ENCODE measurements at regions not wholly inside any gene's neighbourhood (a gene's known extent, or its start where the extent isn't known, plus 50 kb on each side); places are given as distances from the start of the nearest gene placed in this dataset.

DNA sequence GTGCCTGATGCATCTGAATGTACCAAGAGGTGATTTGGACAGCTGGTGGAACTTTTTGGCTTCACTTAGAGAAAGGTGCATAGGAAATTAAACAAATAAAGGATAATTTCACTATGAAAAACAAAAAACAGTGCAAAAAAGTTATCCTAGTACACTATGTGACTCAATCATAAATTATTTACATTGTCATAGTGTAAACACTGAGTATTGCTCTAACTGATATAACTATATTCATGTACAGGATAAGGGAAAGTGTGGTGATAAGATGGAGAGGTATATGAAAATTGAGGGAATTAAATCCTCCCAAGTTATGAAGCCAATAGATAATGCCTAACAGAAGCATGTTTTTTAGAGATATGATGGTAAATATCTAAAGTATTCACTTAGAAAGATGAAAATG is 50.2 kb upstream of the CPNE4 start:
- no peak for DNase-seq
- Histone ChIP-seq H3K36me3 (no peaks in the 10 kb centered on the region), H3K9me3 (no peaks in the 10 kb centered on the region), H3K4me1 (no peaks in the 10 kb centered on the region), H3K4me3 (no peak overlapping the region), H3K27me3 (no peaks in the 10 kb centered on the region), H3K27ac (no peak overlapping the region)
- intact Hi-C loops (cut with DNase I) = no loop called here
- no peak for ATAC-seq
- TF ChIP-seq, protein P1, sequence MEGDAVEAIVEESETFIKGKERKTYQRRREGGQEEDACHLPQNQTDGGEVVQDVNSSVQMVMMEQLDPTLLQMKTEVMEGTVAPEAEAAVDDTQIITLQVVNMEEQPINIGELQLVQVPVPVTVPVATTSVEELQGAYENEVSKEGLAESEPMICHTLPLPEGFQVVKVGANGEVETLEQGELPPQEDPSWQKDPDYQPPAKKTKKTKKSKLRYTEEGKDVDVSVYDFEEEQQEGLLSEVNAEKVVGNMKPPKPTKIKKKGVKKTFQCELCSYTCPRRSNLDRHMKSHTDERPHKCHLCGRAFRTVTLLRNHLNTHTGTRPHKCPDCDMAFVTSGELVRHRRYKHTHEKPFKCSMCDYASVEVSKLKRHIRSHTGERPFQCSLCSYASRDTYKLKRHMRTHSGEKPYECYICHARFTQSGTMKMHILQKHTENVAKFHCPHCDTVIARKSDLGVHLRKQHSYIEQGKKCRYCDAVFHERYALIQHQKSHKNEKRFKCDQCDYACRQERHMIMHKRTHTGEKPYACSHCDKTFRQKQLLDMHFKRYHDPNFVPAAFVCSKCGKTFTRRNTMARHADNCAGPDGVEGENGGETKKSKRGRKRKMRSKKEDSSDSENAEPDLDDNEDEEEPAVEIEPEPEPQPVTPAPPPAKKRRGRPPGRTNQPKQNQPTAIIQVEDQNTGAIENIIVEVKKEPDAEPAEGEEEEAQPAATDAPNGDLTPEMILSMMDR (IDR thresholded peaks at IDR 0.05) = no peak

DNA sequence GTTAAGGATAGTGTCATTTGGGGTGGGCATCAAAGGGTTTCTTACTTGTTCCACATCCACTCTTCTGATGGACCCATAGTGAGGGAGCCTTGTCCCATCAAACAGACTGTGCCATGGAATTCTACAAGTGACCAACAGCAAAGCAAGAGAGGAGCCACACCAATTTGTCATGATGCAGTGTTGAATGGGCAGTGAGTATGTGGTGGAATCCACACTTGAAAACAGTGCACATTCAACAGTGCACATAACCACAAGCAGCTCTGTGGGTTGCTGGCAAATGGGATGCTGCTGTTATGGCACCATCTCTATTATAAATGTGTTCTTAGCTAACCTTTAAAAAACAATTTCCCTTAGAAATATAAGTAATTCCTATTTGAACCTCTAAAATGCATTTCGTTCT is 52.5 kb upstream of the CPNE4 start:
- Histone ChIP-seq H3K36me3 (no peaks in the 10 kb centered on the region), H3K4me3 (no peak overlapping the region), H3K27me3 (no peaks in the 10 kb centered on the region), H3K4me1 (no peaks in the 10 kb centered on the region), H3K9me3 (no peaks in the 10 kb centered on the region), H3K27ac (no peak overlapping the region)
- ATAC-seq (no peak), DNase-seq (no peak)
- TF ChIP-seq, protein P1 (IDR thresholded peaks at IDR 0.05) = no peak
- intact Hi-C loops (cut with DNase I) = no loop called here

DNA sequence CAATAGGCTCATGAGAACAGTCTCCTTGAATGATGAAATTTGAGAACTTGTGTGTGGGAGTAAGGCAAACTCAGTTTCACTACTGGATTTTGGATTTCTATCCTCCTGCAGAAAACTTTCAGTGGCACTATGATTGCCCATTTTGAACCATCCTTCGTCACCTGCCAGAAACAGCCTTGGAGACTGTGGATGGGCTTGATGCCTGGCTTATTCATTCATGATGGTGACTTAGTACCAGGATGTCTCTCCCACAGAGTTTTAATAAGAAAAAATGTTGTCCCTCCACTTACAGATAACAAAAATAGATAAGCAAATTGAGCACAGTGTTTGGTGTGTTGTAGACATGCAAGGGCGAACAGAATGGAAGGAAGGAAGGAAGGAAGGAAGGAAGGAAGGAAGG is 53.5 kb upstream of the CPNE4 start:
- H3K4me1 ChIP-seq = no peaks in the 10 kb centered on the region
- no peaks in the 10 kb centered on the region for H3K36me3 ChIP-seq
- no peaks in the 10 kb centered on the region for H3K27me3 ChIP-seq
- H3K9me3 ChIP-seq = no peaks in the 10 kb centered on the region
- TF ChIP-seq, protein P1 (IDR thresholded peaks at IDR 0.05) = no peak
- H3K4me3 ChIP-seq = no peak overlapping the region
- ATAC-seq (no peak), DNase-seq (no peak)
- H3K27ac ChIP-seq = no peak overlapping the region
- intact Hi-C loops (cut with DNase I) = no loop called here

DNA sequence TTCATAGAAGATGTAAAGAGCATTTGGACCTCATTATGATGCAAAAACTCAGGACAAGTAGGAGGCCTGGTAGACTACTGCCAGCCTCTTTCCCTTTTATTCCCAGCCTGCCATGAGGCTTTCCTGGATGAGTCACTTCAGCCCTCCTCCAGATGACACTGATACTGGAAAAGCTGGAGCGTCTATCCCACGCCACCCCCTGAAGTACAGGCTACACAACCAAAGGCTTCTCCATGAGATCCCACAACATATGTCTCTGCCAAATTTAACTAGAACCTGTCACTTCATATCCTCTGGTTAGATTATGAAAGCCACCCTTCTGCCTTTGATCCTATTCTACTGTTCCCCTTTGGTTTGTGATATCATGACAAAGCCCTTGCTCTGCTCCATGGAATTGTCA is 56.1 kb upstream of the CPNE4 start:
- intact Hi-C loops (cut with DNase I) = no loop called here
- Histone ChIP-seq H3K9me3 (no peaks in the 10 kb centered on the region), H3K4me1 (no peaks in the 10 kb centered on the region), H3K4me3 (no peak overlapping the region), H3K27ac (no peak overlapping the region), H3K36me3 (no peaks in the 10 kb centered on the region), H3K27me3 (no peaks in the 10 kb centered on the region)
- DNase-seq (no peak), ATAC-seq (no peak)
- TF ChIP-seq, protein P1 (IDR thresholded peaks at IDR 0.05) = no peak

GRCh38 chr3:132116601-132117000 is 81.8 kb upstream of the CPNE4 start:
- no peaks in the 10 kb centered on the region for H3K9me3 ChIP-seq
- H3K27me3 ChIP-seq = no peaks in the 10 kb centered on the region
- no peak overlapping the region for H3K4me3 ChIP-seq
- DNase-seq (no peak), ATAC-seq (no peak)
- no peaks in the 10 kb centered on the region for H3K36me3 ChIP-seq
- no peak overlapping the region for H3K27ac ChIP-seq
- H3K4me1 ChIP-seq = no peaks in the 10 kb centered on the region
- TF ChIP-seq, protein P1 (IDR thresholded peaks at IDR 0.05) = no peak
- intact Hi-C loops (cut with DNase I) = no loop called here

- Histone ChIP-seq H3K27me3 (no peaks in the 10 kb centered on the region), H3K4me1 (no peaks in the 10 kb centered on the region), H3K27ac (no peak overlapping the region), H3K9me3 (no peaks in the 10 kb centered on the region), H3K36me3 (no peaks in the 10 kb centered on the region), H3K4me3 (no peak overlapping the region)
- TF ChIP-seq, protein P1 (IDR thresholded peaks at IDR 0.05) = no peak
- ATAC-seq = no peak
- intact Hi-C loops (cut with DNase I) = no loop called here
- DNase-seq = no peak
Measured at GRCh38 chr3:132117642-132118041, 82.8 kb upstream of the CPNE4 start.

Measured in upper lobe of right lung (tissue), 1 donor.